ENCODE measurements at regions not wholly inside any gene's neighbourhood (a gene's known extent, or its start where the extent isn't known, plus 50 kb on each side); places are given as distances from the start of the nearest gene placed in this dataset.

GRCh38 chr11:13117344-13117743 is 108.2 kb downstream of the RASSF10 start (continued):
- TF ChIP-seq CHD7 (IDR thresholded peaks at IDR 0.05; ENCODE audit: insufficient replicate concordance, low read length) = no peak
- no peak for TF ChIP-seq JUND (IDR thresholded peaks at IDR 0.05; ENCODE audit: low read length)
- no peak for TF ChIP-seq KDM4A (IDR thresholded peaks at IDR 0.05; ENCODE audit: low read depth, low read length, severe bottlenecking)
- TF ChIP-seq EGR1 (IDR thresholded peaks at IDR 0.05; ENCODE audit: borderline replicate concordance, low read depth, low read length) = no peak
- TF ChIP-seq, protein P1, sequence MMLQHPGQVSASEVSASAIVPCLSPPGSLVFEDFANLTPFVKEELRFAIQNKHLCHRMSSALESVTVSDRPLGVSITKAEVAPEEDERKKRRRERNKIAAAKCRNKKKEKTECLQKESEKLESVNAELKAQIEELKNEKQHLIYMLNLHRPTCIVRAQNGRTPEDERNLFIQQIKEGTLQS (IDR thresholded peaks at IDR 0.05; ENCODE audit: insufficient read depth, low read depth, low read length) = no peak
- TF ChIP-seq EP300 (IDR thresholded peaks at IDR 0.05; ENCODE audit: borderline replicate concordance in 1 of 2, low read depth in 2 of 2, low read length in 2 of 2) = no peak
- TF ChIP-seq CTCF (IDR thresholded peaks at IDR 0.05; ENCODE audit: control extremely low read depth in 1 of 3, insufficient read depth in 1 of 3, low read depth in 1 of 3, low read length in 3 of 3) = no peak
- TF ChIP-seq KDM1A (IDR thresholded peaks at IDR 0.05; ENCODE audit: borderline replicate concordance, low read length) = no peak
- no peak for TF ChIP-seq CHD2 (IDR thresholded peaks at IDR 0.05; ENCODE audit: low read length)
